T-helper 17 cell (primary cell): ENCODE measurements at regions not wholly inside any gene's neighbourhood (a gene's known extent, or its start where the extent isn't known, plus 50 kb on each side); places are given as distances from the start of the nearest gene placed in this dataset.

Experiments used
- ATAC-seq: fragments of 150-1000 bp; cut with Tn5 transposase; 2 replicates; pipeline ENCODE4 v1.10.0; 2021; ENCODE audit warnings: mild to moderate bottlenecking, moderate library complexity
- DNase-seq, 3 donors: peaks; one replicate each; pipeline versions ENCODE4 v3.0.0 to v3.0.0-alpha.2; 2020 to 2021
- H3K9me3 ChIP-seq: one replicate; pipeline ENCODE4 v1.7.0; 2013; ENCODE audit warnings: low read length, mild to moderate bottlenecking; ENCODE audit not compliant: control insufficient read depth, poor library complexity, severe bottlenecking
- H3K27ac Mint-ChIP-seq: one replicate; pipeline ENCODE4 v1.8.0; 2022; ENCODE audit warnings: mild to moderate bottlenecking, moderate library complexity, mixed read lengths
- H3K27me3 Mint-ChIP-seq: one replicate; pipeline ENCODE4 v1.8.0; 2022; ENCODE audit warnings: mixed read lengths
- H3K36me3 Mint-ChIP-seq: one replicate; pipeline ENCODE4 v1.8.0; 2022; ENCODE audit warnings: low read depth, mixed read lengths
- H3K4me1 Mint-ChIP-seq: one replicate; pipeline ENCODE4 v1.8.0; 2022; ENCODE audit warnings: mild to moderate bottlenecking, mixed read lengths
- H3K4me3 Mint-ChIP-seq: one replicate; pipeline ENCODE4 v1.8.0; 2022; ENCODE audit warnings: mild to moderate bottlenecking, moderate library complexity, mixed read lengths

DNA sequence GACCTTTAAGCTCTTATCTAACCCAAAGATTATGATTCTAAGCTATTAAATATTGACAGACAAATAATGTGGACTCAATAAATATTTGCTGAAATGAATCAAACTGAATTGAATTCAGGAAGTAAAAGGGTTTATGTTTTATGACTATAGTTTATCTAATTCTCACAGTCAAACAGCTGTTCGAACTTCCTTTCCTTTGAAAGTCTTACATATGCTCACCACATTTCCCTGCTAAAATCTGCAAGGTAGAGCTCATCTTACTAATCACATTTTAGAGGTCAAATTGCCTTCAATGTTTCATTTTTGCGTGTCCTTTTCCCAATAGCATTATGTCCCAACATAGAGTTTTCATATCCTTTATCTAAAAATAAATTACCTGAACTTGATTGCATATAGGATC lies 154.9 kb upstream of the PPP1R3A start:
- DNase-seq (no peak), ATAC-seq (no peak)
- Mint-ChIP-seq H3K4me1 (peaks cover 2% of the 10 kb centered on the region), H3K36me3 (peaks cover 3% of the 10 kb centered on the region), H3K27me3 (peaks cover 39% of the 10 kb centered on the region), H3K4me3 (no peak overlapping the region), H3K27ac (no peak overlapping the region)
- H3K9me3 ChIP-seq, result no peaks in the 10 kb centered on the region

GRCh38 chr7:114070246-114070645 lies 151.4 kb upstream of the PPP1R3A start:
- no peaks in the 10 kb centered on the region for H3K36me3 Mint-ChIP-seq

GRCh38 chr7:114062810-114063209 lies 144.0 kb upstream of the PPP1R3A start:
- ATAC-seq (no peak), DNase-seq (no peak)
- Mint-ChIP-seq H3K4me3 (no peak overlapping the region), H3K36me3 (peaks cover 3% of the 10 kb centered on the region), H3K4me1 (no peaks in the 10 kb centered on the region), H3K27ac (no peak overlapping the region), H3K27me3 (peaks cover 24% of the 10 kb centered on the region)
- H3K9me3 ChIP-seq, result no peaks in the 10 kb centered on the region

More at GRCh38 chr7:114070246-114070645, 151.4 kb upstream of the PPP1R3A start:
- Mint-ChIP-seq H3K4me1 (peaks cover 2% of the 10 kb centered on the region), H3K4me3 (no peak overlapping the region), H3K27me3 (peaks cover 38% of the 10 kb centered on the region), H3K27ac (no peak overlapping the region)
- no peaks in the 10 kb centered on the region for H3K9me3 ChIP-seq
- DNase-seq (no peak), ATAC-seq (no peak)

- Mint-ChIP-seq H3K27me3 (peaks cover 4% of the 10 kb centered on the region), H3K4me3 (no peak overlapping the region), H3K4me1 (peaks cover 9% of the 10 kb centered on the region), H3K27ac (no peak overlapping the region), H3K36me3 (no peaks in the 10 kb centered on the region)
- ATAC-seq (peak; percentile 37), DNase-seq (no peak)
- H3K9me3 ChIP-seq, result no peaks in the 10 kb centered on the region
Observed at GRCh38 chr7:114051871-114052331, 133.1 kb upstream of the PPP1R3A start.

- DNase-seq, result no peak
- Mint-ChIP-seq H3K27me3 (peaks cover 4% of the 10 kb centered on the region), H3K4me1 (peaks cover 10% of the 10 kb centered on the region), H3K4me3 (no peak overlapping the region), H3K36me3 (no peaks in the 10 kb centered on the region), H3K27ac (no peak overlapping the region)
- no peak for ATAC-seq
- H3K9me3 ChIP-seq, result no peaks in the 10 kb centered on the region
Observed at GRCh38 chr7:114050571-114050970, 131.8 kb upstream of the PPP1R3A start.

GRCh38 chr7:114048386-114049235 lies 129.8 kb upstream of the PPP1R3A start:
- Mint-ChIP-seq H3K36me3 (no peaks in the 10 kb centered on the region), H3K4me1 (peaks cover 12% of the 10 kb centered on the region), H3K4me3 (peak overlapping the region; percentile 88), H3K27ac (peak overlapping the region; percentile 76), H3K27me3 (no peaks in the 10 kb centered on the region)
- H3K9me3 ChIP-seq, result no peaks in the 10 kb centered on the region
- peak; percentile 49 for ATAC-seq
- DNase-seq, result no peak

DNA sequence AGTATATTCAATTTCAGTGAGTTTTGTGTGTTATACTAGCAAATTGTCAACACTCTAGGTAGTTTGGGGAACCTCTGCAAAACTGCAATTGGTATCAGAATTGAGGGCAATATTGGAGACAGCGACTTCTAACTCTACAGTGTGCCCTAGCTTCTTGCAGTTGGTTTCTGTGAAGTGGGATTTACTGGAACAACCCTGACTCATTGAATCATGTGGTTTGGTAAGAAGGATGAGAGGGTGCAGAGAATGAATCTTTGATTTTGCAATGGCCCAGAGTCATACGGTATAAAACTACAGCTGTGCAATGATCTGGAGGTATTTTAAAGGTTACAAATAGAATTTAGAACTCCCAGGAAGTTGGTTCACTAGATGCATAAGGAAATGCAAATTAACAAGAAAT lies 129.1 kb upstream of the PPP1R3A start:
- DNase-seq (no peak), ATAC-seq (peak; percentile 41)
- H3K4me3 Mint-ChIP-seq, result peak overlapping the region; percentile 88

DNA sequence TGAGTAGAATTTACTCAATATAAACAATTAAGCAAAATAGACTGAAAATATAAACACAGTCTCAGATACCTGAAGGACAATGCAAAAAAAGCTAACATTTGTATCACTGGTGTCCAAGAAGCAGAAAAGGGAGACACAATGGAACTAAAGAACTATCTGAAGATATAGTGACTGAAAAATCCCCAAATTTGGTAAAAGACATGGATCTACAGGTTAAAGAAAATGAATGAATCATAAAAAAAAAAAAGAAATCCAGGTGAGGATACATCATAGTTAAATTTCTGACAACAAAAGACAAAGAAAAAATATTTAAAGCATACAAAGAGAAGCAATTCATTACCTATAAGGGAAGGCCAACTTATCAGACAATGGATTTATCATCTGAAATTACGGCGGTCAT lies 114.7 kb upstream of the PPP1R3A start:
- H3K9me3 ChIP-seq, result no peaks in the 10 kb centered on the region
- no peak overlapping the region for H3K27ac Mint-ChIP-seq
- no peak overlapping the region for H3K4me3 Mint-ChIP-seq
- no peaks in the 10 kb centered on the region for H3K36me3 Mint-ChIP-seq
- H3K27me3 Mint-ChIP-seq, result no peaks in the 10 kb centered on the region
- ATAC-seq (no peak), DNase-seq (no peak)
- H3K4me1 Mint-ChIP-seq, result peaks cover 4% of the 10 kb centered on the region

More for the DNA sequence above, 129.1 kb upstream of the PPP1R3A start:
- H3K27me3 Mint-ChIP-seq, result no peaks in the 10 kb centered on the region
- peaks cover 12% of the 10 kb centered on the region for H3K4me1 Mint-ChIP-seq
- no peaks in the 10 kb centered on the region for H3K36me3 Mint-ChIP-seq
- H3K27ac Mint-ChIP-seq, result peak overlapping the region; percentile 76
- no peaks in the 10 kb centered on the region for H3K9me3 ChIP-seq

DNA sequence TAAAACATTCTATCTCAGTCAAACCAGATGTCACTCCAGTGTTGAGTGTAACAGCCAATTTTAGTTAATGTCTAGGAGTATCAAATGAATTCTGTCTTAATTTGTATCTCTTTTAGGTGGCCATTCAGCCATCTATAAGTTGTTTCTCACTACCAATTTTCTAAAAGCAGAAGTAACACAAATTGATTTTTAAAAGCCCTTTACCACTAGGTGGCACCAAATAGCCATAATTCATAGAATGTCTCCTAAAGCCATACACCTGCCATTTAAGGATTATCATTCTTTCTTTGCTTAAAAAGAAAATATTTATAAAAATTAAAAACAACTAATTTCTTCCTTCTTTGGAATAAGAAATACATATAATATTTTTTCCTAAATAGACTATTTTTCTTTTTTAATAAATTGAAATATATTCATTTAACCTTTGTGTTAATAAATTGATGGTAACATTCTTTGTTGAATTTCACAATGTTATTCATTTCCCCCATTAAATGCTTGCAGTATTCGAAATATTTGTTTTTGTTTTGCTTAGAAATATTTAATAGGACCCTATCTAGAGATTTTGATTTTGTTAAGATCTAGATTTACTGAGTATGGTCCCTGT lies 107.8 kb upstream of the PPP1R3A start:
- DNase-seq, result no peak
- no peaks in the 10 kb centered on the region for H3K9me3 ChIP-seq
- peaks cover 2% of the 10 kb centered on the region for H3K4me1 Mint-ChIP-seq
- H3K27ac Mint-ChIP-seq, result no peak overlapping the region
- no peak overlapping the region for H3K4me3 Mint-ChIP-seq
- ATAC-seq, result peak; percentile 46
- H3K36me3 Mint-ChIP-seq, result no peaks in the 10 kb centered on the region
- peaks cover 29% of the 10 kb centered on the region for H3K27me3 Mint-ChIP-seq

DNA sequence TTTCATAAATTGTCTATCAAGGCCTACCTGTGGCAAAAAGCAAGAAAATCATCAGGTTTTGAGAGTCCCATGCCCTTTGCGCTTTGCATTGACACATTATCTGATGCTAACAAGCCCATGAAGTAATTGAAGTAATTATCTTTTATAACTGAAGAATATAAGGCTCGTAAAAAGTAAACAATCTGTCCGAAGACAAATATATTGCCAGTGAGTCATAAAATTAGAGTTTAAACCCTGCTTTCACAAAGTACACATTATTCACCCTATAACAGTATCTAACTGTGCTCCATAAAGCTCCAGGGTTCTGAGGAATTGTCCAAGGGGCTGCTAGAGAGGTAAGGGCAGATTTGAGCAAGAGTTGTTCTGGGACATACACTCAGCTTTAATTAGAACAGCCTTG lies 102.3 kb upstream of the PPP1R3A start:
- no peaks in the 10 kb centered on the region for H3K9me3 ChIP-seq
- H3K4me1 Mint-ChIP-seq, result peaks cover 2% of the 10 kb centered on the region
- ATAC-seq (no peak), DNase-seq (no peak)
- H3K27me3 Mint-ChIP-seq, result peaks cover 29% of the 10 kb centered on the region
- no peak overlapping the region for H3K27ac Mint-ChIP-seq
- no peaks in the 10 kb centered on the region for H3K36me3 Mint-ChIP-seq
- H3K4me3 Mint-ChIP-seq, result no peak overlapping the region

GRCh38 chr7:114008696-114009095 lies 89.9 kb upstream of the PPP1R3A start:
- no peaks in the 10 kb centered on the region for H3K9me3 ChIP-seq
- peaks cover 30% of the 10 kb centered on the region for H3K27me3 Mint-ChIP-seq
- no peaks in the 10 kb centered on the region for H3K36me3 Mint-ChIP-seq
- H3K27ac Mint-ChIP-seq, result no peak overlapping the region
- H3K4me1 Mint-ChIP-seq, result peaks cover 2% of the 10 kb centered on the region
- ATAC-seq (no peak), DNase-seq (no peak)
- no peak overlapping the region for H3K4me3 Mint-ChIP-seq

GRCh38 chr7:114007386-114007785 lies 88.6 kb upstream of the PPP1R3A start:
- Mint-ChIP-seq H3K27me3 (peaks cover 23% of the 10 kb centered on the region), H3K27ac (no peak overlapping the region), H3K36me3 (no peaks in the 10 kb centered on the region), H3K4me3 (no peak overlapping the region), H3K4me1 (peaks cover 2% of the 10 kb centered on the region)
- ATAC-seq (no peak), DNase-seq (no peak)
- H3K9me3 ChIP-seq, result no peaks in the 10 kb centered on the region

GRCh38 chr7:113998934-113999333 lies 80.1 kb upstream of the PPP1R3A start:
- Mint-ChIP-seq H3K27me3 (peaks cover under 1% of the 10 kb centered on the region), H3K27ac (no peak overlapping the region), H3K36me3 (no peaks in the 10 kb centered on the region), H3K4me3 (no peak overlapping the region), H3K4me1 (no peaks in the 10 kb centered on the region)
- ATAC-seq (no peak), DNase-seq (no peak)
- H3K9me3 ChIP-seq, result no peaks in the 10 kb centered on the region
